Calu3 (cell line): ENCODE measurements at regions not wholly inside any gene's neighbourhood (a gene's known extent, or its start where the extent isn't known, plus 50 kb on each side); places are given as distances from the start of the nearest gene placed in this dataset.

ENCODE experiments used
- BruUV-seq: library from RNA; stranded (reverse); fragments of 400-500 nt; replicated peaks from 2 replicates; lab custom pipeline; 2021; lab: Mats Ljungman, UMichigan
- CTCF ChIA-PET: fragments of 300-600 bp; sonication (Branson Sonifier 250); formaldehyde crosslinking; loops from one replicate; lab custom pipeline; 2022; ENCODE audit warnings: antibody characterized with exemption; lab: Charles Lee
- DNase-seq: peaks from one replicate; pipeline ENCODE4 v3.0.0; 2022
- H3K27ac Mint-ChIP-seq: one replicate; pipeline ENCODE4 v1.8.0; 2022; ENCODE audit warnings: mixed read lengths; ENCODE audit not compliant: unreplicated experiment
- H3K27me3 Mint-ChIP-seq: one replicate; pipeline ENCODE4 v1.8.0; 2022; ENCODE audit warnings: mixed read lengths; ENCODE audit not compliant: unreplicated experiment
- H3K36me3 Mint-ChIP-seq: one replicate; pipeline ENCODE4 v1.8.0; 2022; ENCODE audit warnings: mild to moderate bottlenecking, moderate library complexity, mixed read lengths; ENCODE audit not compliant: insufficient read depth, unreplicated experiment
- H3K4me1 Mint-ChIP-seq: one replicate; pipeline ENCODE4 v1.8.0; 2022; ENCODE audit warnings: mild to moderate bottlenecking, low read depth, mixed read lengths; ENCODE audit not compliant: unreplicated experiment
- H3K4me3 Mint-ChIP-seq: one replicate; pipeline ENCODE4 v1.8.0; 2022; ENCODE audit warnings: mild to moderate bottlenecking, low read depth, moderate library complexity, mixed read lengths; ENCODE audit not compliant: unreplicated experiment
- H3K9me3 Mint-ChIP-seq: one replicate; pipeline ENCODE4 v1.8.0; 2022; ENCODE audit warnings: low read depth, mixed read lengths; ENCODE audit not compliant: unreplicated experiment
- CTCF ChIP-seq: fragments of 200-600 bp; IDR thresholded peaks from one replicate; pipeline ENCODE4 v1.8.0; 2022; ENCODE audit warnings: antibody characterized with exemption; ENCODE audit not compliant: unreplicated experiment
- intact Hi-C: fragments of 100-400 bp; cut with micrococcal nuclease; formaldehyde crosslinking; loops from one replicate; pipeline ENCODE4 v1.10.0; 2022; ENCODE audit not compliant: unreplicated experiment

GRCh38 chr14:97179573-97179972 lies 382.4 kb downstream of the VRK1 start:
- CTCF ChIA-PET, result no interaction called here
- TF ChIP-seq CTCF, result no peak
- Mint-ChIP-seq H3K27ac (no peak overlapping the region), H3K27me3 (no peaks in the 10 kb centered on the region), H3K4me1 (no peaks in the 10 kb centered on the region), H3K4me3 (no peak overlapping the region), H3K36me3 (no peaks in the 10 kb centered on the region), H3K9me3 (peaks cover 9% of the 10 kb centered on the region)
- no TSS peak for BruUV-seq
- intact Hi-C loops, result no loop called here
- no peak for DNase-seq

GRCh38 chr14:97180304-97181200 lies 383.4 kb downstream of the VRK1 start:
- Mint-ChIP-seq H3K27me3 (no peaks in the 10 kb centered on the region), H3K4me3 (no peak overlapping the region), H3K9me3 (peaks cover 9% of the 10 kb centered on the region), H3K36me3 (no peaks in the 10 kb centered on the region), H3K4me1 (no peaks in the 10 kb centered on the region), H3K27ac (no peak overlapping the region)
- DNase-seq, result no peak
- BruUV-seq, result no TSS peak
- CTCF ChIA-PET, result no interaction called here
- TF ChIP-seq CTCF, result no peak
- intact Hi-C loops, result no loop called here

DNA sequence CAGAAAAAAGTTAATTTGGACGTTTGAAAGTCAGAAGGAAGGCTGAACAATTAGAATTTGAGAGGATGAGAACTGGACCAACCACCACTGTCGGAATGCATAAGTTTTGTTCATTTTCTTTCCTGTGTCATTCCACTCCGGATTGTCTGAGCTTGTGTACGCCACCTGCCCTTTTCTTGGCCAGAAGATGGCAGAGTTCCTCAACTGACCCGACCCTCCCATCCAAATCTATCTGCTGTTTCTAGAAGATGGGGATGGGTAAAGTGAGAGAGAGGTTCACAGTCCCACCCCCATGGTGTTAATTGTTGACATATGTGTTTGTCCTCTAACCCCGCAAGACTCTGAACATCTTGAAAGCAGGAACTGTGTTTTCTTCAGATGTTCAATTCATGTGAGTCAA lies 388.0 kb downstream of the VRK1 start:
- no peak for TF ChIP-seq CTCF
- no peaks in the 10 kb centered on the region for H3K27me3 Mint-ChIP-seq
- intact Hi-C loops, result no loop called here
- no peak overlapping the region for H3K27ac Mint-ChIP-seq
- no peak for DNase-seq
- no peak overlapping the region for H3K4me3 Mint-ChIP-seq
- BruUV-seq, result no TSS peak
- H3K9me3 Mint-ChIP-seq, result peaks cover 9% of the 10 kb centered on the region
- H3K36me3 Mint-ChIP-seq, result no peaks in the 10 kb centered on the region
- H3K4me1 Mint-ChIP-seq, result no peaks in the 10 kb centered on the region
- CTCF ChIA-PET, result no interaction called here

DNA sequence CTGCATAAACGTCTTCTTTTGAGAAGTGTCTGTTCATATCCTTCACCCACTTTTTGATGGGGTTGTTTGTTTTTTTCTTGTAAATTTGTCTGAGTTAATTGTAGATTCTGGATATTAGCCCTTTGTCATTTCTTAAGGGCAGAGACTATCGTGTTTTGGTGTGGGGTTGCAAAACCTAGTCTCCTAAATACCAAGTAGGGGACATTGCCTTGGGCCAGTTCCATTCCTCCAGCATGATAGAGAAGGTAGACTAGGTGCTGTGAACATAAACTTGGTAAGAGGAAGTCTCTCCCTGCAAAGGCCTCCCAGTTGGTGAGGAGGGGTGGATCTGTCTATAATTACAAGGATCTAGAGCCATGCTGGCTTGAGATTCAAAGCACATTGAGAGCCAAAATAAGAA lies 390.7 kb downstream of the VRK1 start:
- H3K9me3 Mint-ChIP-seq, result no peaks in the 10 kb centered on the region
- no peaks in the 10 kb centered on the region for H3K36me3 Mint-ChIP-seq
- DNase-seq, result no peak
- no peaks in the 10 kb centered on the region for H3K27me3 Mint-ChIP-seq
- H3K4me3 Mint-ChIP-seq, result no peak overlapping the region
- intact Hi-C loops, result no loop called here
- no TSS peak for BruUV-seq
- TF ChIP-seq CTCF, result no peak
- no peaks in the 10 kb centered on the region for H3K4me1 Mint-ChIP-seq
- H3K27ac Mint-ChIP-seq, result no peak overlapping the region
- CTCF ChIA-PET, result no interaction called here
